B cell (primary cell): ENCODE measurements at regions not wholly inside any gene's neighbourhood (a gene's known extent, or its start where the extent isn't known, plus 50 kb on each side); places are given as distances from the start of the nearest gene placed in this dataset.

ENCODE experiments used
- EZH2 ChIP-seq: IDR thresholded peaks from 2 replicates; pipeline ENCODE4 v1.6.1; 2012; ENCODE audit warnings: borderline replicate concordance, low read depth, mild to moderate bottlenecking, moderate library complexity, low read length; ENCODE audit not compliant: insufficient read depth, poor library complexity, severe bottlenecking
- TF ChIP-seq, protein P1 (sequence below): fragments of 200-600 bp; IDR thresholded peaks from one replicate; pipeline ENCODE4 v1.8.0; 2022; ENCODE audit warnings: antibody characterized with exemption, mild to moderate bottlenecking

DNA sequence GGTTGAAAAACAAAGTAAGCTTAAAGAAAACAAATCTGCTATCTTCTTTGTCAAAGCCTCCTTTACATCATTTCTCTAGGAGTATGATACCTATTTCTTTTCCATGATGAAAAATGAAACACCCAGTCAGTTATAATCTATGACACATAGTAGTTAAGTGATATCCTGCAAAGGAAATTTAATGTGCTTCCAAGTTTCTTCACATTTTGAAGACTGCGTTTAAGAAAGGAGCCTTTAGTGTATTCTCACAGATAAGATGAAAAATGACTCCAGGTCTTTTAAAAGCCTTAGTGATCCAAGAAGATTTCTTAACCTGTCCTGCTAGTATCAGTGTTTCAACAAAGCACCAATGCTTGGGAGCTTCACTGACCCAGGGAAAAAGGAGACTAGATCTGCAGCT is 356.7 kb downstream of the CCDC85A start:
- TF ChIP-seq, protein P1, sequence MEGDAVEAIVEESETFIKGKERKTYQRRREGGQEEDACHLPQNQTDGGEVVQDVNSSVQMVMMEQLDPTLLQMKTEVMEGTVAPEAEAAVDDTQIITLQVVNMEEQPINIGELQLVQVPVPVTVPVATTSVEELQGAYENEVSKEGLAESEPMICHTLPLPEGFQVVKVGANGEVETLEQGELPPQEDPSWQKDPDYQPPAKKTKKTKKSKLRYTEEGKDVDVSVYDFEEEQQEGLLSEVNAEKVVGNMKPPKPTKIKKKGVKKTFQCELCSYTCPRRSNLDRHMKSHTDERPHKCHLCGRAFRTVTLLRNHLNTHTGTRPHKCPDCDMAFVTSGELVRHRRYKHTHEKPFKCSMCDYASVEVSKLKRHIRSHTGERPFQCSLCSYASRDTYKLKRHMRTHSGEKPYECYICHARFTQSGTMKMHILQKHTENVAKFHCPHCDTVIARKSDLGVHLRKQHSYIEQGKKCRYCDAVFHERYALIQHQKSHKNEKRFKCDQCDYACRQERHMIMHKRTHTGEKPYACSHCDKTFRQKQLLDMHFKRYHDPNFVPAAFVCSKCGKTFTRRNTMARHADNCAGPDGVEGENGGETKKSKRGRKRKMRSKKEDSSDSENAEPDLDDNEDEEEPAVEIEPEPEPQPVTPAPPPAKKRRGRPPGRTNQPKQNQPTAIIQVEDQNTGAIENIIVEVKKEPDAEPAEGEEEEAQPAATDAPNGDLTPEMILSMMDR: no peak
- TF ChIP-seq EZH2: no peak
